Thyroid gland (tissue), 4 donors: ENCODE measurements at regions not wholly inside any gene's neighbourhood (a gene's known extent, or its start where the extent isn't known, plus 50 kb on each side); places are given as distances from the start of the nearest gene placed in this dataset.
A peak's percentile ranks its signal among the peaks of the same experiment; 100 is the strongest.

ENCODE experiments used
- DNase-seq, 2 donors: peaks; one replicate each; pipeline ENCODE4 v3.0.0-alpha.2; 2019
- H3K27ac ChIP-seq, 3 donors: fragments of 200-600 bp; sonication (generic); 1 replicate in 2 of 3; 2 replicates in 1 of 3; pipeline ENCODE4 v1.5.1; 2016 to 2019; ENCODE audit warnings: mild to moderate bottlenecking in 1 of 3, moderate library complexity in 1 of 3
- H3K27me3 ChIP-seq: fragments of 200-600 bp; sonication (generic); one replicate; pipeline ENCODE4 v1.5.1; 2019
- H3K36me3 ChIP-seq, 2 donors: fragments of 200-600 bp; sonication (generic); one replicate each; pipeline ENCODE4 v1.5.1; 2016 to 2019
- H3K4me1 ChIP-seq, 2 donors: fragments of 200-600 bp; sonication (generic); one replicate each; pipeline ENCODE4 v1.5.1; 2017 to 2019
- H3K4me3 ChIP-seq, 3 donors: fragments of 200-600 bp; sonication (generic); replicated peaks in 1 of 3; 1 replicate in 2 of 3; 2 replicates in 1 of 3; pipeline ENCODE4 v1.5.1; 2016; ENCODE audit warnings: mild to moderate bottlenecking in 1 of 3
- H3K9me3 ChIP-seq: fragments of 200-600 bp; sonication (generic); one replicate; pipeline ENCODE4 v1.5.1; 2017
- POLR2A ChIP-seq, 2 donors: fragments of 450-650 bp; IDR thresholded peaks; one replicate each; pipeline ENCODE4 v1.6.1; 2017; ENCODE audit warnings: antibody characterized with exemption in 2 of 2, mild to moderate bottlenecking in 2 of 2, moderate library complexity in 1 of 2
- WGBS, 2 donors: methylation state at CpG; one replicate each; pipeline ENCODE4 v1.1.5; 2017; 5-methylcytosine and 5-hydroxymethylcytosine counted together
- intact Hi-C: fragments of 100-400 bp; cut with DNase I; formaldehyde crosslinking; loops from one replicate; pipeline ENCODE4 v1.15.1; 2023
- TF ChIP-seq, protein P1 (sequence below), 6 experiments: fragments of 200-600 bp in 3 of 6; fragments of 450-650 bp in 3 of 6; sonication (generic) in 3 of 6; IDR thresholded peaks; one replicate each; pipeline ENCODE4 v1.5.1; 2016 to 2019; ENCODE audit warnings: antibody characterized with exemption in 6 of 6, mild to moderate bottlenecking in 2 of 6, inconsistent platforms in 1 of 6, moderate library complexity in 1 of 6

DNA sequence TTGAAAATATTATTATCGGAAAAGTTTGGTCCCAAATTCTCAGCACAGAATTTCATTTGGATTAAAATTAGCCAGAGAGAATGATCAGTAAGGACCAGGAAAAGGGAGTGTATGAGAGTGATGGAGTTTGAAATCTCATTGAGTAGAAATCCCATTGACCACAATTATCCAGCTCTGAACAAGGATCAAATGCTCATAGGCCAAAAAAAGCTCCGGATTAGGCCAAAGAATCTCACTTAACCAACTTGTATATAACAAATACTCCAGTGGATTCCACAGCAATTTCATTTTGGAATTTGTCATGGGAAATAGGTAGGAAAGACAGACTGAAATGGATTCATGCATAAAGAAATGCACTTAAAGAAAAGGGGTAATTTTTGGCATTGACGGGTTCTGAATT is 83.9 kb upstream of the SORBS2 start:
- H3K27me3 ChIP-seq, result no peaks in the 10 kb centered on the region
- H3K36me3 ChIP-seq, result no peaks in the 10 kb centered on the region
- TF ChIP-seq, protein P1, sequence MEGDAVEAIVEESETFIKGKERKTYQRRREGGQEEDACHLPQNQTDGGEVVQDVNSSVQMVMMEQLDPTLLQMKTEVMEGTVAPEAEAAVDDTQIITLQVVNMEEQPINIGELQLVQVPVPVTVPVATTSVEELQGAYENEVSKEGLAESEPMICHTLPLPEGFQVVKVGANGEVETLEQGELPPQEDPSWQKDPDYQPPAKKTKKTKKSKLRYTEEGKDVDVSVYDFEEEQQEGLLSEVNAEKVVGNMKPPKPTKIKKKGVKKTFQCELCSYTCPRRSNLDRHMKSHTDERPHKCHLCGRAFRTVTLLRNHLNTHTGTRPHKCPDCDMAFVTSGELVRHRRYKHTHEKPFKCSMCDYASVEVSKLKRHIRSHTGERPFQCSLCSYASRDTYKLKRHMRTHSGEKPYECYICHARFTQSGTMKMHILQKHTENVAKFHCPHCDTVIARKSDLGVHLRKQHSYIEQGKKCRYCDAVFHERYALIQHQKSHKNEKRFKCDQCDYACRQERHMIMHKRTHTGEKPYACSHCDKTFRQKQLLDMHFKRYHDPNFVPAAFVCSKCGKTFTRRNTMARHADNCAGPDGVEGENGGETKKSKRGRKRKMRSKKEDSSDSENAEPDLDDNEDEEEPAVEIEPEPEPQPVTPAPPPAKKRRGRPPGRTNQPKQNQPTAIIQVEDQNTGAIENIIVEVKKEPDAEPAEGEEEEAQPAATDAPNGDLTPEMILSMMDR (IDR thresholded peaks at IDR 0.05), result no peak
- H3K27ac ChIP-seq, result no peak overlapping the region
- intact Hi-C loops, result no loop called here
- 92 to 96% methylated on average over 3 of the region's 3 CpGs for WGBS, 2 donors
- no peaks in the 10 kb centered on the region for H3K4me1 ChIP-seq
- no peak overlapping the region for H3K4me3 ChIP-seq
- no peak for DNase-seq
- no peaks in the 10 kb centered on the region for H3K9me3 ChIP-seq

DNA sequence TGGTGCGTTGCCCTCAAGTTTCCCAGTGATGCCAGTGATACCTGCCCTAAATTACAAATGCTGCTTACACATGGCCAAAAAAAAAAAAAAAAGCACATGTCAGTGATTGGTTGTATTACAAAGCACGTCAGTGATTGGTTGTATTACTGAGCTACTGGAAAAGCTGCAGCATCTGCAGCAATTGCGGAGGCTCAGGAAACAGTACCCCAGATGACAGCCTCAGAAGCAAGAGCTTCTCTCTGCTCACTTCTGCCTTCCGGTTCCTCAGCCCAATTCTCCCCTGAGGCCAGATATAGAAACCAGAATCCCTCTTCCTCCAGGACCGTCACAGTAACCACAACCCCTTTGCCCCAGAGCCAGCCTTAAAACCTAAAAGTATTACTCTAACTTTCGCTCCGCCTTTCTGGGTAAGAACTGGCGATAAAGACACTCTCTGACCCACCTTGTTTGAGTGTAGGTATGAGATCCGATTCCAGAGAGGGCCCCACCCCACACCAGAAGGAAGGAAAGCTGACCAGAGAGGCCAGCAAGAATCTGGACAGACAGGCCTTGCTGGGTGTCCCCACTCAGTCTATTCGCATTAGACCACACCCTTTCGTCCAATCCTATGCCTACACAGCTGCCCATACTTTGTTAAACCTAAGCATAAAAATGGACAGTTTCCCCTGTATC is 85.0 kb upstream of the SORBS2 start:
- 76 to 93% methylated on average over 11 of the region's 11 CpGs for WGBS, 2 donors
- no peak overlapping the region for H3K27ac ChIP-seq
- intact Hi-C loops, result no loop called here
- H3K27me3 ChIP-seq, result no peaks in the 10 kb centered on the region
- H3K9me3 ChIP-seq, result no peaks in the 10 kb centered on the region
- no peaks in the 10 kb centered on the region for H3K36me3 ChIP-seq
- H3K4me3 ChIP-seq, result no peak overlapping the region
- no peak for DNase-seq
- no peak for TF ChIP-seq POLR2A (IDR thresholded peaks at IDR 0.05)
- TF ChIP-seq, protein P1 (IDR thresholded peaks at IDR 0.05), result no peak
- H3K4me1 ChIP-seq, result no peaks in the 10 kb centered on the region

DNA sequence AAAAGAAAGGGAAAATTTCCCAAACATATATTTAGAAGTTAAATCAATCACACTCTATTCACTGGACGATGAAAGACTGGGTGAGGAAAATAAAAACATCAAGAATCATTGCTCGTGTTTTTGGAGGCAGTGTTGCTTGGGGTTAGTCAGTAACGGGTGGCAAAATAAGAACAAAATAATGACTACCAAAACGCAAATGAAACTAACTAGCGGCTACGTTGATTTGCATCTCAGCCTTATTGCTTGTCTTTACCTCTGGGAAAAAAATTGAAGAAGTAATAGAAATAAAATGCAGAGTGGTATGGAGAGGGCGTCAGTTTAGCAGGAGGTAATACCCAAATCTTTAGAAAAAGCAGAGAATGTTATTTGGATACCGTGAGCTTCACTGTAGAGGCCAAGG is 86.4 kb upstream of the SORBS2 start:
- no peak overlapping the region for H3K27ac ChIP-seq
- WGBS, 2 donors, result 83 to 87% methylated on average over 8 of the region's 8 CpGs
- intact Hi-C loops, result no loop called here

GRCh38 chr4:185899833-185900232 is 87.8 kb upstream of the SORBS2 start:
- TF ChIP-seq, protein P1 (IDR thresholded peaks at IDR 0.05), result no peak
- no peak for TF ChIP-seq POLR2A (IDR thresholded peaks at IDR 0.05)
- Histone ChIP-seq H3K36me3 (no peaks in the 10 kb centered on the region), H3K27me3 (no peaks in the 10 kb centered on the region), H3K27ac (no peak overlapping the region), H3K4me1 (no peaks in the 10 kb centered on the region), H3K4me3 (no peak overlapping the region), H3K9me3 (no peaks in the 10 kb centered on the region)
- 89 to 95% methylated on average over 4 of the region's 4 CpGs for WGBS, 2 donors
- intact Hi-C loops, result no loop called here
- no peak for DNase-seq

More for the DNA sequence above, 86.4 kb upstream of the SORBS2 start:
- H3K27me3 ChIP-seq, result no peaks in the 10 kb centered on the region
- TF ChIP-seq, protein P1 (IDR thresholded peaks at IDR 0.05), result no peak
- no peak for TF ChIP-seq POLR2A (IDR thresholded peaks at IDR 0.05)
- no peak for DNase-seq
- no peaks in the 10 kb centered on the region for H3K36me3 ChIP-seq
- H3K4me1 ChIP-seq, result no peaks in the 10 kb centered on the region
- no peaks in the 10 kb centered on the region for H3K9me3 ChIP-seq
- H3K4me3 ChIP-seq, result no peak overlapping the region

GRCh38 chr4:185902654-185903053 is 90.7 kb upstream of the SORBS2 start:
- peak; percentile 21 to 34 for DNase-seq
- no peaks in the 10 kb centered on the region for H3K9me3 ChIP-seq
- intact Hi-C loops, result no loop called here
- no peak overlapping the region for H3K4me3 ChIP-seq
- TF ChIP-seq, protein P1 (IDR thresholded peaks at IDR 0.05), result no peak
- no peak for TF ChIP-seq POLR2A (IDR thresholded peaks at IDR 0.05)
- peak overlapping the region; percentile 48 to 65 (median 64) for H3K27ac ChIP-seq
- H3K4me1 ChIP-seq, result no peaks in the 10 kb centered on the region
- WGBS, 2 donors, result 35 to 52% methylated on average over 4 of the region's 4 CpGs
- H3K36me3 ChIP-seq, result no peaks in the 10 kb centered on the region
- H3K27me3 ChIP-seq, result no peaks in the 10 kb centered on the region
